SK-N-SH (cell line): ENCODE measurements at regions not wholly inside any gene's neighbourhood (a gene's known extent, or its start where the extent isn't known, plus 50 kb on each side); places are given as distances from the start of the nearest gene placed in this dataset.

Experiments
- CTCF ChIA-PET: fragments of 300-600, 350-600 bp; formaldehyde crosslinking; extraction: SDS; loops from one replicate; lab custom pipeline; 2021; lab: Yijun Ruan, JAX
- POLR2A ChIA-PET: fragments of 350-600 bp; sonication (Branson Sonifier 250); formaldehyde crosslinking; extraction: SDS; loops from one replicate; lab custom pipeline; 2020; ENCODE audit warnings: antibody characterized with exemption, inconsistent platforms; lab: Yijun Ruan, JAX
- DNase-seq: peaks from one replicate; pipeline ENCODE4 v3.0.0; 2012
- H2AFZ ChIP-seq: fragments of 200-600 bp; sonication (generic); 2 replicates; pipeline ENCODE4 v1.8.1; 2016; ENCODE audit warnings: antibody characterized with exemption, mild to moderate bottlenecking, low read depth
- H3F3A ChIP-seq: fragments of 200-600 bp; sonication (generic); replicated peaks from 2 replicates; pipeline ENCODE3; 2016; ENCODE audit warnings: antibody characterized with exemption, mild to moderate bottlenecking; ENCODE audit not compliant: insufficient read depth
- H3K27ac ChIP-seq, 2 experiments: fragments of 200-500 bp in 1 of 2; fragments of 200-600 bp in 1 of 2; sonication (Bioruptor generic) in 1 of 2; sonication (generic), shearing (Covaris generic) in 1 of 2; 2 replicates each; pipeline versions ENCODE4 v1.5.1 to v1.6.1; 2014 to 2016; ENCODE audit warnings: low read depth in 2 of 2, inconsistent platforms in 1 of 2, low read length in 1 of 2, mild to moderate bottlenecking in 1 of 2, mixed read lengths in 1 of 2
- H3K27me3 ChIP-seq: fragments of 200-600 bp; sonication (generic), shearing (Covaris generic); 2 replicates; pipeline ENCODE4 v1.6.1; 2016; ENCODE audit warnings: mixed run types; ENCODE audit not compliant: insufficient read depth
- H3K36me3 ChIP-seq, 2 experiments: fragments of 200-500 bp in 1 of 2; fragments of 200-600 bp in 1 of 2; sonication (Bioruptor generic) in 1 of 2; sonication (generic) in 1 of 2; replicated peaks in 1 of 2; 2 replicates each; pipeline versions ENCODE3 to v1.5.1; 2014 to 2016; ENCODE audit warnings: low read length in 1 of 2, mild to moderate bottlenecking in 1 of 2; ENCODE audit not compliant: insufficient read depth in 2 of 2, control insufficient read depth in 1 of 2
- H3K4me1 ChIP-seq, 2 experiments: fragments of 200-500 bp in 1 of 2; fragments of 200-600 bp in 1 of 2; sonication (Bioruptor generic) in 1 of 2; sonication (generic), shearing (Covaris generic) in 1 of 2; 2 replicates each; pipeline versions ENCODE4 v1.5.1 to v1.6.1; 2014 to 2016; ENCODE audit warnings: low read depth in 1 of 2, low read length in 1 of 2, mixed run types in 1 of 2; ENCODE audit not compliant: insufficient read depth in 2 of 2, control insufficient read depth in 1 of 2
- H3K4me2 ChIP-seq: fragments of 200-600 bp; sonication (generic), shearing (Covaris generic); 2 replicates; pipeline ENCODE4 v1.6.1; 2017; ENCODE audit warnings: mixed run types
- H3K4me3 ChIP-seq, 2 experiments: fragments of 200-500 bp in 1 of 2; fragments of 200-600 bp in 1 of 2; sonication (Bioruptor generic) in 1 of 2; sonication (generic), shearing (Covaris generic) in 1 of 2; 2 replicates each; pipeline versions ENCODE4 v1.5.1 to v1.8.1; 2014 to 2016; ENCODE audit warnings: low read depth in 2 of 2, inconsistent platforms in 1 of 2, low read length in 1 of 2, mild to moderate bottlenecking in 1 of 2, mixed read lengths in 1 of 2, moderate library complexity in 1 of 2
- H3K79me2 ChIP-seq: fragments of 200-600 bp; sonication (generic); 2 replicates; pipeline ENCODE4 v1.8.1; 2017; ENCODE audit warnings: mild to moderate bottlenecking; ENCODE audit not compliant: insufficient read depth
- H3K9ac ChIP-seq: fragments of 200-600 bp; sonication (generic); 2 replicates; pipeline ENCODE4 v1.6.1; 2017; ENCODE audit warnings: mixed run types
- H3K9me2 ChIP-seq: fragments of 200-600 bp; sonication (generic); 2 replicates; pipeline ENCODE4 v1.6.1; 2017; ENCODE audit warnings: mixed run types
- H3K9me3 ChIP-seq: fragments of 200-600 bp; sonication (generic); 2 replicates; pipeline ENCODE4 v1.6.1; 2017; ENCODE audit warnings: mixed run types, mild to moderate bottlenecking, moderate library complexity
- H4K20me1 ChIP-seq: fragments of 200-600 bp; sonication (generic); 2 replicates; pipeline ENCODE4 v1.6.1; 2017; ENCODE audit warnings: mild to moderate bottlenecking, mixed run types; ENCODE audit not compliant: insufficient read depth
- FOSL2 ChIP-seq: IDR thresholded peaks from 2 replicates; pipeline ENCODE4 v1.4.0; 2012; ENCODE audit warnings: low read depth, mild to moderate bottlenecking, moderate library complexity, borderline replicate concordance
- FOXM1 ChIP-seq: IDR thresholded peaks from 2 replicates; pipeline ENCODE4 v1.4.0; 2012; ENCODE audit warnings: low read depth, mild to moderate bottlenecking
- GABPA ChIP-seq: IDR thresholded peaks from 2 replicates; pipeline ENCODE4 v1.4.0; 2012; ENCODE audit warnings: low read depth, mild to moderate bottlenecking
- JUND ChIP-seq: IDR thresholded peaks from 2 replicates; pipeline ENCODE4 v1.4.0; 2012
- MEF2A ChIP-seq: IDR thresholded peaks from 2 replicates; pipeline ENCODE4 v1.4.0; 2012; ENCODE audit warnings: low read depth, borderline replicate concordance
- MXI1 ChIP-seq: IDR thresholded peaks from 2 replicates; pipeline ENCODE4 v1.6.1; 2012; ENCODE audit warnings: mild to moderate bottlenecking, low read depth, low read length, improper control_type of control experiment
- NFIC ChIP-seq: IDR thresholded peaks from 2 replicates; pipeline ENCODE4 v1.4.0; 2012; ENCODE audit warnings: borderline replicate concordance
- POLR2AphosphoS5 ChIP-seq: IDR thresholded peaks from 2 replicates; pipeline ENCODE4 v1.6.1; 2012; ENCODE audit warnings: low read depth, low read length
- RAD21 ChIP-seq: IDR thresholded peaks from 2 replicates; pipeline ENCODE4 v1.6.1; 2012; ENCODE audit warnings: mild to moderate bottlenecking, low read length
- RCOR1 ChIP-seq: fragments of 150-350 bp; IDR thresholded peaks from 2 replicates; pipeline ENCODE4 v1.6.1; 2017; ENCODE audit warnings: antibody characterized with exemption, low read length
- RXRA ChIP-seq: IDR thresholded peaks from 2 replicates; pipeline ENCODE4 v1.4.0; 2012; ENCODE audit warnings: low read depth, mild to moderate bottlenecking, borderline replicate concordance
- SIN3A ChIP-seq: IDR thresholded peaks from 2 replicates; pipeline ENCODE4 v1.6.1; 2012; ENCODE audit warnings: low read depth, mild to moderate bottlenecking, low read length, moderate library complexity, borderline replicate concordance
- TCF12 ChIP-seq: IDR thresholded peaks from 2 replicates; pipeline ENCODE4 v1.4.0; 2012
- YY1 ChIP-seq: IDR thresholded peaks from 2 replicates; pipeline ENCODE4 v1.4.0; 2012; ENCODE audit warnings: low read depth, mild to moderate bottlenecking
- WGBS: methylation state at CpG from one replicate; pipeline ENCODE4 v1.1.6; 2017; ENCODE audit warnings: low lambda C conversion rate; 5-methylcytosine and 5-hydroxymethylcytosine counted together
- TF ChIP-seq, protein P1 (sequence below): fragments of 200-600 bp; sonication (generic); IDR thresholded peaks from 2 replicates; pipeline ENCODE4 v1.6.1; 2017; ENCODE audit warnings: antibody characterized with exemption, mild to moderate bottlenecking, moderate library complexity
- TF ChIP-seq, protein P2 (sequence below): fragments of 150-350 bp; IDR thresholded peaks from 2 replicates; pipeline ENCODE4 v1.6.1; 2016; ENCODE audit warnings: mild to moderate bottlenecking, low read depth, low read length
- TF ChIP-seq, protein P3 (sequence below): IDR thresholded peaks from 2 replicates; pipeline ENCODE4 v1.4.0; 2012; ENCODE audit warnings: low read depth, borderline replicate concordance

DNA sequence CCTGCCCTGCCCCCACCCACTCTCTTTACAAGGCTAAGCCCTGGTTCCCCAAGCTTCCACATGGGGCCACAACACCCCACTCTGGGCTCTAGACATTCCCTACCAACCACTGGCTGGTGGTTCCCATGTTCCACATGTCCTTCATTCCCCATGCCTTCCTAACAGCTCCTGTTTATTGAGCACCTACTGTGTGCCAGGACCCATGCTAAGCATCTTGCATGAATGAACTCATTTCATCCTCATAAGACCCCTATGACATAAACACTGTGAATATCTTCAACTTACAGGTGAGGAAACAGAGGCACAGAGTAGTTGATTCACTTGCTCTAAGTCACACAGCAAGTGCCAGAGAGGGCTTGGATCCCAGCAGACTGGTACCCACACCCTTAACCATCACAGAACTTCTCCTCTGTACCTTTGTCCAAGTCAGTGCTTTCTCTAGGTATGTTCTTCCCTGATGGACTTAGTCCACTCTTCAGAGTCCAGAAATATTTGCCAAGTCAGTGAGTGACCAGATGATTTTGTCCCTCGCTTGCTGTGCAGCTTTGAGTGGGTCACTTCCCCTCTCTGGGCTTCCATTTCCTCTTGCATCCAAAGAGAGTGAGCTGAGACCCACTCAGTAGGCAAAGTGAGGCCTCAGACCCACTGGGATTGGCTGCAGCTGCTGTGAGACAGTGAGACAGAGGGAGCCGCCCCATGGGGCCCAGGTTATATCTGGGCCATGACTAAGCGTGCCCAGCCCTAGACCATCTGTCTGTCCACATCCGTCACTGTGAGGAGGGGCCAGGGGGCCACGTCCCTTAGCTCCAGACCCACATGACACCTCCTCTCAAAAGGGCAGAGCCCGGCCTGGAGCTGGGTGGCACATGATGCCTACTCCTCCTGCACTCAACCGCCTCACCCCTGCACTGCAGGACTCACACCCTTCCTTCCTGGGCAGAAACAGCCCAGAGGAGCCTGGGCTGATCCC, 132.4 kb downstream of the MN1 start:
- WGBS: 60% methylated on average over 2 of the region's 7 CpGs
- Histone ChIP-seq H3K4me1 (no peaks in the 10 kb centered on the region; a peak in 1 of 4 replicates), H3K9me3 (peaks cover 5% of the 10 kb centered on the region; the same call in 1 of the 2 replicates), H3K4me2 (no peak overlapping the region), H3K4me3 (no peak overlapping the region), H3F3A (no peaks in the 10 kb centered on the region), H3K9me2 (no peaks in the 10 kb centered on the region), H3K36me3 (no peaks in the 10 kb centered on the region), H3K9ac (no peak overlapping the region), H3K27ac (no peak overlapping the region), H2AFZ (no peak overlapping the region; the same call in 1 of the 2 replicates), H4K20me1 (no peaks in the 10 kb centered on the region), H3K79me2 (no peaks in the 10 kb centered on the region), H3K27me3 (no peaks in the 10 kb centered on the region)
- no peak for DNase-seq
- POLR2A ChIA-PET: no interaction called here
- CTCF ChIA-PET: no interaction called here
- TF ChIP-seq FOSL2: no peak
- TF ChIP-seq NFIC: no peak
- TF ChIP-seq MEF2A: 0 out of 2 replicates have a peak, but pooled peaks have one; percentile 27
- TF ChIP-seq TCF12: peak; percentile 23; the same call in 1 of the 2 replicates
- TF ChIP-seq, protein P1, sequence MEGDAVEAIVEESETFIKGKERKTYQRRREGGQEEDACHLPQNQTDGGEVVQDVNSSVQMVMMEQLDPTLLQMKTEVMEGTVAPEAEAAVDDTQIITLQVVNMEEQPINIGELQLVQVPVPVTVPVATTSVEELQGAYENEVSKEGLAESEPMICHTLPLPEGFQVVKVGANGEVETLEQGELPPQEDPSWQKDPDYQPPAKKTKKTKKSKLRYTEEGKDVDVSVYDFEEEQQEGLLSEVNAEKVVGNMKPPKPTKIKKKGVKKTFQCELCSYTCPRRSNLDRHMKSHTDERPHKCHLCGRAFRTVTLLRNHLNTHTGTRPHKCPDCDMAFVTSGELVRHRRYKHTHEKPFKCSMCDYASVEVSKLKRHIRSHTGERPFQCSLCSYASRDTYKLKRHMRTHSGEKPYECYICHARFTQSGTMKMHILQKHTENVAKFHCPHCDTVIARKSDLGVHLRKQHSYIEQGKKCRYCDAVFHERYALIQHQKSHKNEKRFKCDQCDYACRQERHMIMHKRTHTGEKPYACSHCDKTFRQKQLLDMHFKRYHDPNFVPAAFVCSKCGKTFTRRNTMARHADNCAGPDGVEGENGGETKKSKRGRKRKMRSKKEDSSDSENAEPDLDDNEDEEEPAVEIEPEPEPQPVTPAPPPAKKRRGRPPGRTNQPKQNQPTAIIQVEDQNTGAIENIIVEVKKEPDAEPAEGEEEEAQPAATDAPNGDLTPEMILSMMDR: no peak
- no peak for TF ChIP-seq POLR2AphosphoS5
- TF ChIP-seq JUND: no peak
- TF ChIP-seq, protein P2, sequence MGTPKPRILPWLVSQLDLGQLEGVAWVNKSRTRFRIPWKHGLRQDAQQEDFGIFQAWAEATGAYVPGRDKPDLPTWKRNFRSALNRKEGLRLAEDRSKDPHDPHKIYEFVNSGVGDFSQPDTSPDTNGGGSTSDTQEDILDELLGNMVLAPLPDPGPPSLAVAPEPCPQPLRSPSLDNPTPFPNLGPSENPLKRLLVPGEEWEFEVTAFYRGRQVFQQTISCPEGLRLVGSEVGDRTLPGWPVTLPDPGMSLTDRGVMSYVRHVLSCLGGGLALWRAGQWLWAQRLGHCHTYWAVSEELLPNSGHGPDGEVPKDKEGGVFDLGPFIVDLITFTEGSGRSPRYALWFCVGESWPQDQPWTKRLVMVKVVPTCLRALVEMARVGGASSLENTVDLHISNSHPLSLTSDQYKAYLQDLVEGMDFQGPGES: no peak
- no peak for TF ChIP-seq SIN3A
- no peak for TF ChIP-seq RXRA
- no peak for TF ChIP-seq MXI1
- no peak for TF ChIP-seq RAD21
- no peak for TF ChIP-seq GABPA
- no peak for TF ChIP-seq FOXM1
- no peak for TF ChIP-seq RCOR1
- no peak for TF ChIP-seq YY1
- TF ChIP-seq, protein P3, sequence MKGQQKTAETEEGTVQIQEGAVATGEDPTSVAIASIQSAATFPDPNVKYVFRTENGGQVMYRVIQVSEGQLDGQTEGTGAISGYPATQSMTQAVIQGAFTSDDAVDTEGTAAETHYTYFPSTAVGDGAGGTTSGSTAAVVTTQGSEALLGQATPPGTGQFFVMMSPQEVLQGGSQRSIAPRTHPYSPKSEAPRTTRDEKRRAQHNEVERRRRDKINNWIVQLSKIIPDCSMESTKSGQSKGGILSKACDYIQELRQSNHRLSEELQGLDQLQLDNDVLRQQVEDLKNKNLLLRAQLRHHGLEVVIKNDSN: no peak
